HG02885 (cell line): ENCODE measurements at regions not wholly inside any gene's neighbourhood (a gene's known extent, or its start where the extent isn't known, plus 50 kb on each side); places are given as distances from the start of the nearest gene placed in this dataset.
"Not testable (repeated sequence)": the region's sequence is repeated elsewhere in the genome, so short reads cannot be mapped to it uniquely, and the experiment has no call there.

Experiments used
- ATAC-seq: cut with Tn5 transposase; IDR thresholded peaks from one replicate; pipeline ENCODE4 v1.9.1; 2021; ENCODE audit warnings: mild to moderate bottlenecking; ENCODE audit not compliant: unreplicated experiment, poor library complexity

DNA sequence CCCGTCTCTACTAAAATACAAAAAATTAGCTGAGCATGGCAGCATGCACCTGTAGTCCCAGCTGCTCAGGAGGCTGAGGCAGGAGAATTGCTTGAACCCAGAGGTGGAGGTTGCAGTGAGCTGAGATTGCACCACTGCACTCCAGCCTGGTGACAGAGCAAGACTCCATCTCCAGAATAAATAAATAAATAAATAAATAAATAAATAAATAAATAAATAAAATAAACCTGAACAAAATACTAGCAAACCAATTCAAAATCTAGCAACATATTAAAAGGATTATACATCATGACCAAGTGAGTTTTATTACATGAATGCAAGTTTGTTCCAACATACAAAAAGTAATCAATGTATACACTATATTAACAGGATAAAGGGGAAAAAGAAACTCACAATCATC lies 677.4 kb downstream of the TNS3 start:
- ATAC-seq = not testable (repeated sequence)

DNA sequence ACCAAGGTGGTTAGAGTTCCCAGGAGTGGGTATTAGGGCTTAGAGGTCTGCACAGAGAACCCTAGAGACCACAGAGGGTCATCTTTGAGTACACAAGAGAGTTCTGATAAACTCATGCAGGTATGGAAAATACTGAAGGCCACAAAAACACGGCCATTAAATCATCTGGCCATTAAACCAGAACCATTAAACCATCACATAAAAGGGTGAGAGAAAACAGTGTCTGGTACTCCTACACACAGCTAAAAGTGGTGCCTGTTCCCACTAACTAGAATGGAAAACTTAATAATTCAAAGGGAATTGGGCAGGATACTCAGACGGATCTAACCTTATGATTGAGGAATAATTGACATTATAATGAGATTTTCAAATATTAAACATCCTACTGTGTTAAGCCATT lies 679.4 kb downstream of the TNS3 start:
- ATAC-seq = no peak

DNA sequence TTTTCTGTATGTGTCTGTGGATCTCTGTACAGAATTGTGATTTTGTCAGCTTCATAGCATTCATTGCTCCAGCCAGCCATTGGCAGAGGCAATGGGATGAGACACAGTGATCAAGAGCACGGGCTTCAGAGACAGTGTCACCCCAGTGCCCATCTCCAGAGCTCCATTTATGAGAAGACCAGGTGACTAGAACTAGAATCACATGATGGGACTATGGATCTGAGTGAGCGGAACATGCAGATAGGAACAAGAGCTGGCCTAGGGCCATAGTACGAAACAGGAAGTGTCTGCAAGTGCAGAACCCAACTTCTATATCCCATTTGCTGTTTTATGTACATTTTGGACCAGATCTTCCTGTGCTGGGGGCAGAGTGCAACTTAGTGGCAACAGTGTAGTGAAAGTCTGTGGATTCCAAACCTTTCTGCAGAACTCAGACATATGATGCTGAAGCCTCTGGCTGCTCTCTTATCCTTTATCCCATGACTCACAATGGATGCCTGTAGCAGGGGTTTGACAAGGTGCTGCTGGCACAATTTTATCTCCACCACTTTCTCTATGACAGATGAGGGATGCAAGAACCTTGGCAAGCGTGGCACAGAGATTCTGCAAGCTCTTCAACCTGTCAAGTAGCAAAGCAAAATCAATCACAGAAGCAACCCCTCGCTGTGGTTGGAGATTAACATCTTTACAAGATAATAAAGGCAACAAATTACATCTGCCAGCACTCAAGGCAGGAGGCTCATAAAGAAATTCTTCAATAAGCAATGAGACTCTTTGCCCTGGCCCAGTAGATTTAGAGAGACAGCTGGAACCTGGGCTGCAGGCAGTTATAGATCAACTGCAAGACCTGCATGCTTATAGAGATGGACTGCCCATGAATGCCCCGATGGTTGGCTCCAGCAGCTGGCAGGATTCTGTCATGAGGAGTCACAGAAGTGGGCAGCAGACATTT lies 681.3 kb downstream of the TNS3 start:
- no peak for ATAC-seq

DNA sequence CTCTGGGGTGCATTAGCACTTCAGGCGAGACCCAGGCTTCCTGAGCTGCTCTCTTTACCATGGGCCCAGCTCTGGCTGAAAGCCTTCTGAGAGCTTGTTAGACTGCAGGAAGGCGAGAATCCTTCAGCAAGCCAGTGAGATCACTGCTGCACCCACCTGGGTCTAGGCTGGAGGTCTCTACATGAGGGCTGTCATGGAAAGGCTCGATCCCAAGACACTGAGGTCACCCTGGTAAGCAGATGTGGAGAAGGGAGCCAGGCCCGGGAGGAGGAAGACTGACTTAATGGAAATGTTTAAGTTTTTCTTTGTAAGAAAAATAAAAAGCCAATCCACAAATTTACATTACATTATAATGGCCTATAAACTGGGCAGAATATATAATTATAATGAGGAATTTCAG lies 684.5 kb downstream of the TNS3 start:
- ATAC-seq = no peak

DNA sequence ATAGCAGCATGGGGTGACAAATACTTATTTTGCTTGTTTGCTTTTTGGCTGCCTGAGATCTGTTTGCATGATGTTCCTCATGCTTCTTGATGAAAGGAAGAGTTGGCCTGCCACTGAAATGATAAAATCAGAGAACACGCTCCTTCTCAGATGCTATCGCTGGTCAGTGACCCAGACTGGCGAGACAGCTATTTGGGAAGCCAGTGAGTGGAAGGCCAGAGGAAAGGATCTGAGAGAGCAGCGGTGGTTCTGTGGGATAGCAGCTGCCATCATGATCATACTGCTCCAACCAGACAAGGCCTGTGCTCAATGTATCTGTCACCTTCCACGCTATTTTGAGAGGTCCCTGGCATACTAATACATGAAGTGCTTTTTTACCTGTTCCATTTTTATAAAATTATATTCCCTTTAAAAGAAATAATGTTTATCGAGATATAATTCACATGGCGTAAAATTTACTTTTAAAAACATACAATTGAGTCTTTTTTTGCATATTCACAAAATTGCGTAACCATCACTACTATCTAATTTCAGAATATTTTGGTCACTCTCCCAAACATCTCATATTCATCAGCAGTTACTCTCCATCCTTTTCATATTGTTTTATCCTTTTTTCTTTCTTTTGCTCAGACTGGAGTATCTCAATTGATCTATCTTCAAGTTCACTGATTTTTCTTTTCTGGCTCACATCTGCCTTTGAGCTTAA lies 695.1 kb downstream of the TNS3 start:
- no peak for ATAC-seq

DNA sequence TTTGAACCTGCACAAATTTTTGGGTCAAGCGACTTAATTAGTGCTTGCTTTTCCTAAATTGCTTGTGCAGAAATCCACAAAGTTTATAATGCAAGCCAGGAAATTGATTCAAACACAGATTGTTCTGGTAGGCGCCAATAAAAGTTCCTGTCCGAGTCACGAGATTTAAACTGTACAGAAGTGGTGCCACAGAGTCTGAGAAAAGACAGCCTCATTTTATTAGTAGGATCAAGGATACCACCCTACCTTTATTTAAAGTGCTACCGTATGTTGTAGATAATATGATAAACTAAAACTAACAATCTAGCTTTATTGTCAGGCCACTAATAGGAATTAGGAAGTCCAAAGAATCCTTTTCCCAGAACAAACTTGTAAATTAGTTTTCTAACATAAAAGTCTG lies 696.7 kb downstream of the TNS3 start:
- ATAC-seq = no peak

DNA sequence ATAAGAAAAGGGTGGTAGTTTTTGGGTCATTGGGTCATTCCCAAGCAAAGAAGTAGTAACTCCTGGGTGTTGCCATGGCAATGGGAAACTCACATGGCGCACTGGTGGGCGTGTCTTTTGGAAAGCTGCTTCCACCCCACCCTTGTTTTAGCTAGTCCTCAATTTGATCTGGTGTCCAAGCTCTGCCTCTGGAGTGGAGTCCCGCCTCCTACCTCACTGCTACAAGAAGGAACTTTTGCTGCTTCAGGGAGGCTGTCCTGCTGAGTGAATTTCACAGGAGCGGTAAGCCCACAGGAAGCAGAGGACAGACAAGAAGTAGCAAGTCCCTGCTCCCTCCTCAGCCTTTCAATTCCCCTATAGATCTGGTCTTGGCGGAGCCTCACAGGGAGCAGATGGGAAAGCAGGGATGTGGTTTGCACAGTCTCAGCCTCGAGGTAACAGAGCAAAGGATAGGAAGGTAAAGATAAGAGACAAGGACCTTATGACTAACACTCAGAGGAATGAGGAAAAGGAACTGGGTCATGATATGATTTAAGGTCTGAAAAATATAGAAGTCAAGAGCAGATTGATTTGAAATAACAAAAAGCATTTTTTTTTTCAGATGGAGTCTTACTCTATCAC lies 700.3 kb downstream of the TNS3 start:
- ATAC-seq = no peak

DNA sequence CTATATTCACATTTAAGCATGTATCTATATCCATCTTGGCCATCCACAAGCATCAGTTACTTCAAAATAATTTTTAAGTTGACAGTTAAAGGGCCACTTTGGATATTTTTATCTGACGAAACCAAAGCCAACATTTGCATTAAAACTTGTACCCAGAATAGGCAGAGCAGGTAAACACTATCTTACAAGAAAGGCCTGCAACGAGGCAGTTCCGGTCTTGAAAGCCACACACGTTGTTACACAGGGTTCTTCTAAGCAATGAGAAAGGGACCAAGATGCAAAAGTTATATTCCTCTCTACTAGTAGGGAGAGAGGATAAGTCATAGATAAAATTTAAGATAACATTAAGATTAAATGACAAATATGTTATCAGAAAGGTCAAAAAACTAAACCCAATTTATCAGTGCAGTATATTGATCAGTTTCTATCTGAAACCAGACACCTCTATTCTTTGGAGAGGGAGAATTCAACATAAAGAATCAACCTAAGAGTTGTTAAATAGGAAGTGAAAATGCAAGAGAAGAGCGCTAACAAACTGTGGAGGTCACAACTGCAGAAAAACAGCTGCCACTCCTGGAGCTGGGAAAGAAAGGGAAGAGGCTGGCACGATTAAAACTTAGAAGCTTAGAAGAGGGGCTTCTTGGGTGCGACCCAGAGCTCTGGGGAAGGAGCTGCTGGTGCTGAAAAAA lies 701.3 kb downstream of the TNS3 start:
- no peak for ATAC-seq

DNA sequence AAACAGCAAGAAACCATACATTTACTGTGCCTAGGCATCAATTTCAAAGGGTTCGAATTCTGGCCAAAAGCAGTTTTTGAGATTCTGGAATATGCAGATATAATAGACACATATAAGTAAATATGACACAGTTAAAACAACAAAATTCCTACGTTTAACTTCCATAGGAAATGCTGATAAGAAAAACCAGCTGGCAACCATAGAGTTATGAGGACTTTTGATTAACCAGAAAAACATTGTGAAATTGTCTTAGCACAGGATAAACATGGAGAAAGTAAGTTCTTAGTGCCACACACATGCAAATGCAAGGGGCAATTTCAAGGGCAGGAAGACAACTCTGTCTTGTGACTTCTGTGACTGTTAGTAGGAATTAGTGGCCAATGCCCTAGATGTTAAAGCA lies 702.1 kb downstream of the TNS3 start:
- ATAC-seq = no peak

DNA sequence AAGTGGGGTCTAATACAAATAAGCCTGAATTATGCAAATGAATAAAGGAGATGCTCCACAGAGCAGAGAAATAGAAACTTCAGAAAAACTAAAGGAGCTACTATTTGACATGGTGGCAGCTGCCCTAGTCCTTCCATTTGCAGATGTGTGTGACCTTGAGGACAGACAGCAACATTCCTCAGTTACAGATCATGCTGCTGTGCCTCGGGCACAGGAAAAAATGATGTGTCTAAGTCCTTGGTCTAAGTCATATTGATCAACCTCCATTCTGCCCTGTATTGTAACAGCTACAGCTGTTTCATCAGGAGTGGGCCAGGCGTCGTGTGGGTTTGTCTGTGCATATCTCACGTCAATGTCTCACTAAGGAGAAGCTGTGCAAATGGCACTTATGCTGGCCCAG lies 710.4 kb downstream of the TNS3 start:
- ATAC-seq = no peak

DNA sequence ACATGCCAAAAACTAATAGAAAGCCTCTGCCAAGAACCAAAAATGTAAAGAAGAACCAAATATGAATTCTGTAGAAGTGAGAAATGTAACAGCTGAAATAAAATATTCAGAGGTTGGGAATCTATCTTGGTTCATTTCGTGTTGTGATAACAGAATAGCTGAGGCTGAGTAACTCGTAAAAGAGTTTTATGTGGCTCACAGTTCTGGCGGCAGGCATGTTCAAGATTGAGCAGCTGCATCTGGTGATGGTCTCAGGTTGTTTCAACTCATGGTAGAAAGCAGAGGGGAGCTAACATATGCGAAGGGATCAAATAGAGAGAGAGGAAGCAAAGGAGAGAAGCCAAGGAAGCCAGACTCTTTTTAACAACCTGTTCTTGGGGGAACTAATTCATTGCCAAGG lies 717.2 kb downstream of the TNS3 start:
- ATAC-seq = no peak

DNA sequence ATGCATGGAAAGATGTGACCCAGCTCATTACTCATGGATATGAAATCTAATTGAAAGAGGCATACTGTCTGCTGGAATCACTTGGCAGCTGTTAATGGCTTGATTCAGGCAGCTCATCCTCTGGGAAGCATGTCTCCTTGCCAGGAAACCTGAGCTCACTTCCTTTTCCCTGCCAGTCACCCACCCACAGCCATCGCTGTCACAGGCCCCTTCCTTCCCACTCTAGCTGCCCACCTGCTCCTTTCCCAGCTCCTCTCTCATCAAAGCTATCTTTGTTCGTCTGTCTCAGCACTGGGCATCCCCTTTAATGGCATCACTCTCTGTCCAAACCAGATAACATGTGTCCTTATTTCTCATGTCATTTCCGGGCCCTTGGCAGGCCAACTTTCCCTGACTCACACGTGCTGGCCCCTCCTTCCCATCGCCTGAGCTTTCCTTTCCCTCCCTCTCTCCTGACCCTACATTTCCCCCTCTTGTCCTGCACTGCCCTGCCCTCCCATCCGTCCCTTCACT lies 721.9 kb downstream of the TNS3 start:
- ATAC-seq = no peak

DNA sequence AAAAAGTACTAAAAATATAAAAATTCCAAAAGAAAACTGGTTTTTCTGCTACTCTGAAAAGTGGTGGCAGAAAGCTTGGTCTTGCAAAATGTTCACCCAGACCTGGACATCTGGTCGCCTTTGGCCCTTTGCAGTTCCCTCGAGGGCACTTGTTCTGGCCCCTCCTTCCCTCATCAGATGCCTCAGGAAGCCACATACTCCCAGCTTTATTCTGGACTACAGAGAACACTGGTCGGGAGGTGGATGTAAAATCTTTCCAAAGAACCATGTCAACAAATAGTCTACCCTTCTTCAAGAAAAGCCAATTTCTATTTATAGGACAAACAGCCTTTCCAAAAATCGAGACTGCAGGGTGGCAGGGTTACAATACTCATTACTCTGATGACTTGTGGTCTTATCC lies 726.1 kb downstream of the TNS3 start:
- no peak for ATAC-seq

DNA sequence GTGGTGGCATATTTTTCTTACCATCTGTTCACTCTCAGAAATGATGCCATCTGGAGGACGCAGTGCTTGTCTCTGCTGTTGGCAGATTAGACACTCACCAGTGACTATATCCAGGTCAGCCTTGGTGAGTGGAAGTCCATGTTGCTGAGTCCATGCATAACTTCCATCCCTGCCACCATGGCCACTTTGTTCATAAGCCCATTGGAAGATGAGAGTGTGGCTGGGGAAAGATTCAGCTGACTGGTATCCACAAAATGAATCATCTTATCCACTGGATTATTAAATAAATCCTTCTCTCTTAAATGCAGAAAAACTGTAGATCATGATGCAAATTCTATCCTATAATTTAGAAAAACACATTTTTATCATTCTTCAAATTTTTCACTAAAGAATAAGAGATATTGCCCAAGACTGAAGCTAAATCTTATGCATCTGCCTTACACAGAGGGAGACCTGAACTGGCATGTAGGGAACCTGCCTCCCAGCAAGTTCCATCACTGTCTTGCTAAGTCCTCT lies 726.9 kb downstream of the TNS3 start:
- ATAC-seq = no peak

DNA sequence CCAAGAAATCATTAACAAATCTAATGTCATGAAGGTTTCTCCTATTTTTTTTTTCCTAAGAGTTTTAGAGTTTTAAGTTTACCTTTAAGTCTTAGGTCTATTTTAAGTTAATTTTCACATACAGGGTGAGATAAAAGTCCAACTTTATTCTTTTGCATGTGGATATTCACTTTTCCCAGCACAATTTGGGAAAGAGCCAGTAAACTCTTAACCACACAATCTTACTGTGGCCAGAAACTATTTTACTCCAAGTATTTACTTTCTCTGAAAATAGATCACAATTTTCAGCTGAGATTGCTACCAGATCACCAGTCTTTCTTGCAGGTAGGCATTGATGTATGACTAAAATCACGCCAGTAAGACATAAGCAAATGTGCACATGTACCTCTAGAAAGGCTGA lies 728.5 kb downstream of the TNS3 start:
- ATAC-seq = no peak

DNA sequence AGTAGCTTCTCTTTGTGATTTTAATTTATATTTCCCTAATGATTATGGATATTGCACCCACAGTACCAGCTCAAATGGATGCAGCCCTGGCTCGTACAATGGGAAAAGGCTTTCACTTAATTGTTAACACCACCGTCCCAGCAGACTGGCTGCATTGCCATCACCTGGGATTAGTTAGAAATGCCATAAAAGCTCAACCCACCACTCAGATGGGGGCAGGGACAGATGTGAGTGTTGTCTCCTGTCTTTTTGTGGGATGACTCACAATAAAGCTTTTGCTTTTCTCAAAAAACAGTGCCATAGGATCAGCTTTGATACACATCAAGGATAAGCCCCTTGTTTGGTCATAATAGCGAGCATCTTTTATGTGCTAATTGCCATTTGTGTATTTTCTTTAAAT lies 729.1 kb downstream of the TNS3 start:
- ATAC-seq = no peak

DNA sequence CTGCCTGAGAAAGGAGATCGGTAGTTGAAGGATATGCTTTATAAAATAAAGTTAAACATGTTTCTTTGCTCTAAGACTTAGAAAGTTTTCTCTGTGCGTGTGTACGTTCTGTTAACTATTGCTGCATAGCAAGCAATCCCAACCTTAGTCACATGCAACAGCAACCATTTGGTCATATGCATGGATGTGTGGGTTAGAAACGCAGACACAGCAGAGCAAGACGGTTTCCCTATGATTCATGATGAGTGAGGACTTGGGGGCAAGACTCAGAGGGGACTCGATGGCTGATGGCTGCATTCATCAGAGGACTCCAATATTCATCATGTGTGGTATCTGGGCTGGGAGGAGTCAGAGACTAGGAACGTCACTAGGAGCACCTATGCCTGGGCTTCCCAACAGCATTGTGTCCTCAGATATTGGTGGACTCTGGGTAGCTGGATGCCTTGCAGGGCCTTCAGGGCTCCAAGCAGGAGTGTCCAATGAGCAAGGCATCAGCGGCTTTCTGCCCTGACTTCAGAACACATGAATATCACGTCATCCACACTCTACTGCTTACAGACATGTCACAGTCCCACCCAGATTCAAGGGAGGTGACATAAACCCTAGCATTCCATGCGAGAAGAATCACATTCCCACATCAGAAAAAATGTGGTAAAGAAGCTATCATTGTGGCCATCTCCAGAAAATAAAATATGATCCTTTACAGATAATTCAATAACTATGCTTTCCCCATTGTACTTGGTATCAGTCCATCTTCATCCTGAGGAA lies 731.2 kb downstream of the TNS3 start:
- ATAC-seq = no peak

DNA sequence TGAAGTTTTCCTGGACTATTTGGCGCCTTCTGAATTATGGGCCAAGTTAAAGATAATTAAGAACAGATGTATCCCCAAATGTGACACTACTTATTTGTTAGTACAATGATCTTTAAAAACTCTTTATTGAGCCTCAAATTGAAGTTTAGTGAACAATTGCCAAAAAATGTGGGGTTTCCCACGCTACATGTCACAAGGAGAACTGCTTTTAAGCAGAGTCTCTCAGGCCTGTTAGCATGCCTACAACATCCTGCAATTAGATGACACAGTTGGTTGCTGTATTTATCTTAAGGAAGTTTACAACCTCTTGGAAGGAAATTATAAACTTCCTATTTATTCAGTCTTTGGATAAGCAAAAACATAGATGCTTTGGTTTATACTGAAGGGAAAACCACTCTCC lies 733.0 kb downstream of the TNS3 start:
- ATAC-seq = no peak

DNA sequence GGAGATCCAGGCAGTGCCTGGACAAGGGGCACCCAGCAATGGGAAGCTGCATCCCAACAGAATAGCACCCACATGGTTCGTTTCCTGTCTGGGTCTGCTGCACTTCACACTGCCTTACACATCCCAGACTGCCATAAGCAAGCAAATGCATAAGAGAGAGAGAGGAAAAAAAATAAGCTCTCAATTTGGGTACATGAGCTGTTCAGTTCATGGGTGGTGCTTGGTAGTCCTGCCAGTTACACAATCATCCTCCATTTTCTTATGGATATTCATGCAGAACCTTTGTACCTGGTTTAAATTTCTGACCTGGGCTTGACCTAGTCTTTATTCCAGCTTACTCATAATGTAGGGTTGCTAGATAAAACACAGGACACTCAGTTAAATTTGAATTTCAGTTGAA lies 733.6 kb downstream of the TNS3 start:
- no peak for ATAC-seq

DNA sequence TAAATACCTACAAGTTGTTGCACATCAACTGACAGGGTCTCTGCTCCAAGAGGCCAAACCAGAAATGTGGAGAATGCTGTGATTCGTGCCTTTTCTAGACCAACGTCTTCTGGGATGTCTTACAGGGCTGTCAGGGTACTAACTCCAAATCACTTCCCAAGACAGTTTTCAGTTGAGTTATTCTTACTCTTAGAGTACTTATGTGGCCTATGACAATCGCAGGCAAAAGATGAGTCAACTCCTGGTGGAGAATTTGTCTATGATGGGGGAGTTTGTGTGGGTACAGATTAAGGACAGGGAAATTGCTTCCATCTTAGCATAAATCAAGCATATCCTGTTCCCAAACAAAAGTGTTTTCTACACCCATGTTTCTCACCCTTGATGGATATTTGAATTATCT lies 734.8 kb downstream of the TNS3 start:
- no peak for ATAC-seq
